ENCODE measurements at regions not wholly inside any gene's neighbourhood (a gene's known extent, or its start where the extent isn't known, plus 50 kb on each side); places are given as distances from the start of the nearest gene placed in this dataset.
A peak's percentile ranks its signal among the peaks of the same experiment; 100 is the strongest.

- DNase-seq = peak; percentile 86 to 91
Observed at GRCh38 chr10:79001082-79001885, 67.5 kb upstream of the ZMIZ1 start.

- DNase-seq = no peak
Observed at GRCh38 chr10:79002336-79002735, 66.4 kb upstream of the ZMIZ1 start.

GRCh38 chr10:79003183-79004100 is 65.3 kb upstream of the ZMIZ1 start:
- DNase-seq = no peak

- no peak for DNase-seq
Observed at GRCh38 chr10:79004311-79004710, 64.5 kb upstream of the ZMIZ1 start.

GRCh38 chr10:79005126-79005810 is 63.5 kb upstream of the ZMIZ1 start:
- no peak for DNase-seq

GRCh38 chr10:79007018-79007417 is 61.7 kb upstream of the ZMIZ1 start:
- DNase-seq = no peak

GRCh38 chr10:79007421-79008319 is 61.1 kb upstream of the ZMIZ1 start:
- DNase-seq = peak; percentile 73 to 76

DNA sequence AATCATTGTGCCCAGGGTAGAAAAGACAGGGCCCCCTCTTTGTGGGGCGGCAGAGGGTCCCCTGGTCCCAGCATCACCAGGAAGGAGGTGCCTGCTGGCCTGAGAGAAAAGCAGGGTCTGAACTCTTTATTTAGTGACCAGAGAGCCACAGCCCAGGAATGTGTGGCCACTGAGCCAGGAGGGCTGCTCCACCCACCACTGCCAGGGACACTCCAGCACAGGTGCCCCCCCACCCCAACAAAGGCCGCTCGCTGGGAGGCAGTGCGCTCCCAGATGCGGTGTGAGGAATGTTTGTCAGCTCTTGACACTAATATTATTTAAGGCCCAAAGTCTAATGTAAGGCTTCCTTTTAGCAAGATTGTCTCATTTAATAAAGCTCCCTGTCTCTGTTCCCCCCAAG is 59.6 kb upstream of the ZMIZ1 start:
- DNase-seq = no peak

- no peak for DNase-seq
Observed at GRCh38 chr10:79012567-79012966, 56.2 kb upstream of the ZMIZ1 start.

- DNase-seq = no peak
Observed at GRCh38 chr10:79013406-79013987, 55.3 kb upstream of the ZMIZ1 start.

DNA sequence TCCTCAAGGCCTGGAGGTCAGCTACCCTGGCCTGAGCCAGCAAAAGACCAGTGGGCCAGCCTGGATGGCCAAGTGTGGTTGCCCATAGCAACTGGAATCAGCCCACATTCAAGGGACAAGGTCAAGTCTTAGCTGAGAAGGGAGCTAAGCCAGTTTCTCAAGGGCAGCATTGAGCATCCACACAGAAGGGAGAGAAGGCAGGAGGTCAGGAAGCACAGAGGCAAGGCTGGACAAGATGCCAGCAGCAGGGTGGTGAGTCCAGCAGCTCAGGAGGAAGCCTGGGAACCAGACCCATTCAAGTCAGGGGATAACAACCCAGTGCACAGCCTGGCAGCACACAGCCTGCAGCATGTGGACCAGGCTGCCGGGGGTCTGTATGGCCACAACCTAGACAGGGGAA is 54.0 kb upstream of the ZMIZ1 start:
- DNase-seq = no peak

- no peak for DNase-seq
Observed at GRCh38 chr10:79017882-79018520, 50.8 kb upstream of the ZMIZ1 start.

- DNase-seq = no peak
Observed at GRCh38 chr10:79018521-79019011, 50.2 kb upstream of the ZMIZ1 start.

All from inflammatory macrophage (primary cell).